ENCODE measurements at regions not wholly inside any gene's neighbourhood (a gene's known extent, or its start where the extent isn't known, plus 50 kb on each side); places are given as distances from the start of the nearest gene placed in this dataset.

GRCh38 chr7:50867034-50867356, 84.3 kb upstream of the GRB10 start:
- H3K4me1 ChIP-seq (ENCODE audit: control insufficient read depth, insufficient read depth, low read length), result no peaks in the 10 kb centered on the region
- ATAC-seq (no peak), DNase-seq (ENCODE audit: low read depth, low spot score) (no peak)
- H3K9me3 ChIP-seq (ENCODE audit: control insufficient read depth, insufficient read depth, low read depth, low read length), result no peaks in the 10 kb centered on the region
- no peaks in the 10 kb centered on the region for H3K27me3 ChIP-seq (ENCODE audit: control insufficient read depth, insufficient read depth, low read length)
- POLR2A ChIA-PET, result no interaction called here
- in situ Hi-C loops (cut with HindIII; ENCODE audit: low pct_unique_long_range_greater_than_20kb, low sequenced_read_pairs), result no loop called here
- CTCF ChIA-PET, result no interaction called here
- no peaks in the 10 kb centered on the region for H3K36me3 ChIP-seq (ENCODE audit: control insufficient read depth, insufficient read depth, low read length)
- H3K4me3 ChIP-seq (ENCODE audit: low read depth in 2 of 2, low read length in 2 of 2), result no peak overlapping the region
- no TSS peak for BruUV-seq (replicated peaks)
- intact Hi-C loops (cut with micrococcal nuclease; ENCODE audit: unreplicated experiment), result no loop called here
- H3K27ac ChIP-seq (ENCODE audit: low read length), result no peak overlapping the region
- no peak for TF ChIP-seq CTCF (IDR thresholded peaks at IDR 0.05)
- no peak for TF ChIP-seq REST (IDR thresholded peaks at IDR 0.05; ENCODE audit: insufficient read depth in 1 of 2, low read depth in 2 of 2, low read length in 1 of 2)
- TF ChIP-seq TCF7L2 (IDR thresholded peaks at IDR 0.05; ENCODE audit: low read depth, low read length), result no peak
- no peak for TF ChIP-seq POLR2AphosphoS5 (IDR thresholded peaks at IDR 0.05; ENCODE audit: low read depth, low read length)
- no peak for TF ChIP-seq SIN3A (IDR thresholded peaks at IDR 0.05; ENCODE audit: borderline replicate concordance, insufficient read depth, low read depth, low read length)

GRCh38 chr7:50866343-50867033, 83.8 kb upstream of the GRB10 start:
- TF ChIP-seq REST (IDR thresholded peaks at IDR 0.05; ENCODE audit: insufficient read depth in 1 of 2, low read depth in 2 of 2, low read length in 1 of 2), result no peak
- no peak for TF ChIP-seq CTCF (IDR thresholded peaks at IDR 0.05)
- TF ChIP-seq TCF7L2 (IDR thresholded peaks at IDR 0.05; ENCODE audit: low read depth, low read length), result no peak
- TF ChIP-seq POLR2AphosphoS5 (IDR thresholded peaks at IDR 0.05; ENCODE audit: low read depth, low read length), result no peak
- CTCF ChIA-PET, result no interaction called here
- H3K4me3 ChIP-seq (ENCODE audit: low read depth in 2 of 2, low read length in 2 of 2), result no peak overlapping the region
- ATAC-seq (no peak), DNase-seq (ENCODE audit: low read depth, low spot score) (no peak)
- H3K4me1 ChIP-seq (ENCODE audit: control insufficient read depth, insufficient read depth, low read length), result no peaks in the 10 kb centered on the region
- no peaks in the 10 kb centered on the region for H3K9me3 ChIP-seq (ENCODE audit: control insufficient read depth, insufficient read depth, low read depth, low read length)
- intact Hi-C loops (cut with micrococcal nuclease; ENCODE audit: unreplicated experiment) (no loop called here), in situ Hi-C loops (cut with HindIII; ENCODE audit: low pct_unique_long_range_greater_than_20kb, low sequenced_read_pairs) (no loop called here)
- no peaks in the 10 kb centered on the region for H3K36me3 ChIP-seq (ENCODE audit: control insufficient read depth, insufficient read depth, low read length)
- BruUV-seq (replicated peaks), result no TSS peak
- POLR2A ChIA-PET, result no interaction called here
- H3K27ac ChIP-seq (ENCODE audit: low read length), result no peak overlapping the region
- H3K27me3 ChIP-seq (ENCODE audit: control insufficient read depth, insufficient read depth, low read length), result no peaks in the 10 kb centered on the region
